Upper lobe of left lung (tissue), 4 donors: ENCODE measurements at regions not wholly inside any gene's neighbourhood (a gene's known extent, or its start where the extent isn't known, plus 50 kb on each side); places are given as distances from the start of the nearest gene placed in this dataset.

Experiments used
- CTCF ChIP-seq, 6 experiments: fragments of 450-650 bp in 4 of 6; fragments of 200-600 bp in 2 of 6; sonication (generic) in 2 of 6; IDR thresholded peaks; one replicate each; pipeline ENCODE4 v1.5.1; 2016 to 2019; ENCODE audit warnings: antibody characterized with exemption in 6 of 6
- EP300 ChIP-seq, 4 donors: sonication (generic); formaldehyde crosslinking; IDR thresholded peaks; one replicate each; pipeline ENCODE4 v1.5.1; 2017; ENCODE audit warnings: antibody characterized with exemption in 4 of 4, control low read depth in 2 of 4
- POLR2A ChIP-seq, 4 donors: fragments of 450-650 bp; IDR thresholded peaks; one replicate each; pipeline ENCODE4 v1.5.1; 2016 to 2017; ENCODE audit warnings: antibody characterized with exemption in 4 of 4, mild to moderate bottlenecking in 2 of 4

- TF ChIP-seq CTCF (IDR thresholded peaks at IDR 0.05) (no peak), POLR2A (IDR thresholded peaks at IDR 0.05) (no peak), EP300 (IDR thresholded peaks at IDR 0.05) (no peak)
These were observed 125.3 kb upstream of the ZEB2 start for GRCh38 chr2:144645083-144645778.
